Parathyroid adenoma (tissue), 2 donors: ENCODE measurements at regions not wholly inside any gene's neighbourhood (a gene's known extent, or its start where the extent isn't known, plus 50 kb on each side); places are given as distances from the start of the nearest gene placed in this dataset.

Source experiments
- H2AFZ ChIP-seq: fragments of 300-600 bp; sonication (generic); one replicate; pipeline ENCODE4 v1.7.0; 2017; ENCODE audit warnings: antibody characterized with exemption, mild to moderate bottlenecking
- H3K27ac ChIP-seq: fragments of 300-600 bp; sonication (generic); one replicate; pipeline ENCODE4 v1.7.0; 2017
- H3K27me3 ChIP-seq: fragments of 300-600 bp; sonication (generic); one replicate; pipeline ENCODE4 v1.7.0; 2017; ENCODE audit warnings: low read length; ENCODE audit not compliant: control insufficient read depth, insufficient read depth
- H3K36me3 ChIP-seq: fragments of 300-600 bp; sonication (generic); one replicate; pipeline ENCODE4 v1.7.0; 2017; ENCODE audit warnings: low read length; ENCODE audit not compliant: control insufficient read depth, insufficient read depth
- H3K4me1 ChIP-seq: fragments of 300-600 bp; sonication (generic); one replicate; pipeline ENCODE4 v1.7.0; 2017; ENCODE audit warnings: control low read depth
- H3K4me2 ChIP-seq: fragments of 300-600 bp; sonication (generic); one replicate; pipeline ENCODE4 v1.7.0; 2017; ENCODE audit warnings: low read length
- H3K4me3 ChIP-seq: fragments of 300-600 bp; sonication (generic); one replicate; pipeline ENCODE4 v1.7.0; 2017; ENCODE audit warnings: low read depth, low read length
- H3K79me2 ChIP-seq: fragments of 300-600 bp; sonication (generic); one replicate; pipeline ENCODE4 v1.7.0; 2017; ENCODE audit warnings: control low read depth
- H3K9ac ChIP-seq: fragments of 300-600 bp; sonication (generic); one replicate; pipeline ENCODE4 v1.7.0; 2017; ENCODE audit warnings: mild to moderate bottlenecking
- H3K9me3 ChIP-seq: fragments of 300-600 bp; sonication (generic); one replicate; pipeline ENCODE4 v1.7.0; 2017; ENCODE audit warnings: low read length; ENCODE audit not compliant: control insufficient read depth
- CTCF ChIP-seq: fragments of 300-600 bp; sonication (generic); IDR thresholded peaks from one replicate; pipeline ENCODE4 v1.7.0; 2017; ENCODE audit warnings: antibody characterized with exemption, mild to moderate bottlenecking
- donor health status: primary hyperparathyroidism.

- Histone ChIP-seq H3K4me3 (no peak overlapping the region), H3K4me1 (no peaks in the 10 kb centered on the region), H3K27ac (no peak overlapping the region), H3K9me3 (no peaks in the 10 kb centered on the region), H2AFZ (peak overlapping the region; percentile 6), H3K9ac (no peak overlapping the region), H3K4me2 (no peak overlapping the region), H3K27me3 (no peaks in the 10 kb centered on the region), H3K36me3 (no peaks in the 10 kb centered on the region), H3K79me2 (no peaks in the 10 kb centered on the region)
- TF ChIP-seq CTCF: no peak
Observed at GRCh38 chr15:29631076-29632070, 190.9 kb downstream of the TJP1 start.

GRCh38 chr15:29624271-29624670 lies 198.0 kb downstream of the TJP1 start:
- no peaks in the 10 kb centered on the region for H3K36me3 ChIP-seq
- H3K4me2 ChIP-seq: no peak overlapping the region
- H3K9me3 ChIP-seq: no peaks in the 10 kb centered on the region
- H3K27ac ChIP-seq: no peak overlapping the region
- H3K4me1 ChIP-seq: no peaks in the 10 kb centered on the region
- H2AFZ ChIP-seq: no peak overlapping the region
- H3K4me3 ChIP-seq: no peak overlapping the region
- TF ChIP-seq CTCF: no peak
- no peaks in the 10 kb centered on the region for H3K79me2 ChIP-seq
- no peaks in the 10 kb centered on the region for H3K27me3 ChIP-seq
- no peak overlapping the region for H3K9ac ChIP-seq

GRCh38 chr15:29623116-29623639 lies 199.1 kb downstream of the TJP1 start:
- H3K4me2 ChIP-seq: no peak overlapping the region
- H3K27ac ChIP-seq: no peak overlapping the region
- H3K27me3 ChIP-seq: no peaks in the 10 kb centered on the region
- no peak overlapping the region for H3K4me3 ChIP-seq
- no peaks in the 10 kb centered on the region for H3K9me3 ChIP-seq
- no peaks in the 10 kb centered on the region for H3K36me3 ChIP-seq
- TF ChIP-seq CTCF: no peak
- H3K4me1 ChIP-seq: no peaks in the 10 kb centered on the region
- H3K9ac ChIP-seq: no peak overlapping the region
- no peak overlapping the region for H2AFZ ChIP-seq
- no peaks in the 10 kb centered on the region for H3K79me2 ChIP-seq

GRCh38 chr15:29622637-29623036 lies 199.6 kb downstream of the TJP1 start:
- no peaks in the 10 kb centered on the region for H3K27me3 ChIP-seq
- no peak overlapping the region for H3K4me2 ChIP-seq
- no peak overlapping the region for H3K27ac ChIP-seq
- no peaks in the 10 kb centered on the region for H3K36me3 ChIP-seq
- H3K4me3 ChIP-seq: no peak overlapping the region
- no peaks in the 10 kb centered on the region for H3K79me2 ChIP-seq
- H3K4me1 ChIP-seq: no peaks in the 10 kb centered on the region
- H2AFZ ChIP-seq: no peak overlapping the region
- H3K9ac ChIP-seq: no peak overlapping the region
- TF ChIP-seq CTCF: no peak
- no peaks in the 10 kb centered on the region for H3K9me3 ChIP-seq
